ENCODE measurements at regions not wholly inside any gene's neighbourhood (a gene's known extent, or its start where the extent isn't known, plus 50 kb on each side); places are given as distances from the start of the nearest gene placed in this dataset.

GRCh38 chr7:114784177-114784576, 137.7 kb upstream of the MDFIC start:
- Histone ChIP-seq H3K4me1 (ENCODE audit: control insufficient read depth, insufficient read depth, low read length) (no peaks in the 10 kb centered on the region), H3K4me3 (no peak overlapping the region), H3K27ac (ENCODE audit: control insufficient read depth, insufficient read depth) (no peak overlapping the region), H3K79me2 (ENCODE audit: control insufficient read depth, insufficient read depth, low read length) (no peaks in the 10 kb centered on the region), H3K27me3 (replicated peaks in 1 of 2; ENCODE audit: control insufficient read depth in 2 of 2, insufficient read depth in 2 of 2, low read length in 1 of 2) (no peaks in the 10 kb centered on the region), H3K36me3 (ENCODE audit: control insufficient read depth in 2 of 2, insufficient read depth in 2 of 2, low read length in 1 of 2) (no peaks in the 10 kb centered on the region), H3K4me2 (ENCODE audit: control insufficient read depth, insufficient read depth) (no peak overlapping the region), H4K20me1 (ENCODE audit: control insufficient read depth, insufficient read depth) (no peaks in the 10 kb centered on the region), H3K9me3 (replicated peaks; ENCODE audit: control insufficient read depth, insufficient read depth, low read length) (no peaks in the 10 kb centered on the region; the same call in none of the 3 replicates), H2AFZ (ENCODE audit: control insufficient read depth, low read depth, low read length) (no peak overlapping the region), H3K9ac (ENCODE audit: control insufficient read depth, insufficient read depth, low read length) (no peak overlapping the region)
- intact Hi-C loops (cut with micrococcal nuclease; ENCODE audit: unreplicated experiment) (no loop called here), in situ Hi-C loops (cut with MboI) (no loop called here)
- no peak for DNase-seq (ENCODE audit: low read depth, low spot score)
- TF ChIP-seq USF1 (IDR thresholded peaks at IDR 0.05; ENCODE audit: borderline replicate concordance, extremely low read length, insufficient read depth, low read depth, low read length) = no peak
- no TSS peak for BruUV-seq (replicated peaks)
- no peak for ATAC-seq
- SMC1A ChIA-PET (ENCODE audit: uncharacterized antibody, unreplicated experiment) = interaction anchor here (0.8 to 1.7 kb wide), 4 partner anchors 10 to 60 kb away, joined by 3 to 5 read pairs (median 4); no protein-coding TSS in a partner anchor
- POLR2A ChIA-PET = no interaction called here
- FAIRE-seq = no peak
- RAD21 ChIA-PET (ENCODE audit: unreplicated experiment) = no interaction called here
- CTCF ChIA-PET = no interaction called here
- WGBS (ENCODE audit: insufficient coverage, insufficient replicate concordance, low lambda C conversion rate, missing lambda C conversion rate) = 25% methylated on average over 4 of the region's 4 CpGs

- no TSS peak for BruUV-seq (replicated peaks)
- ChIA-PET POLR2A (no interaction called here), RAD21 (ENCODE audit: unreplicated experiment) (no interaction called here), CTCF (interaction anchor here (0.9 to 1.2 kb wide), 3 partner anchors 8 to 38 kb away, joined by 3 read pairs; no protein-coding TSS in a partner anchor), SMC1A (ENCODE audit: uncharacterized antibody, unreplicated experiment) (interaction anchor here (0.8 to 1.7 kb wide), 4 partner anchors 10 to 61 kb away, joined by 3 to 5 read pairs (median 4); no protein-coding TSS in a partner anchor)
- H4K20me1 ChIP-seq (ENCODE audit: control insufficient read depth, insufficient read depth) = no peaks in the 10 kb centered on the region
- no peaks in the 10 kb centered on the region; the same call in none of the 3 replicates for H3K9me3 ChIP-seq (replicated peaks; ENCODE audit: control insufficient read depth, insufficient read depth, low read length)
- no peak overlapping the region for H3K4me2 ChIP-seq (ENCODE audit: control insufficient read depth, insufficient read depth)
- TF ChIP-seq ZNF274 (IDR thresholded peaks at IDR 0.05; ENCODE audit: insufficient read depth, insufficient read length) (no peak), EED (IDR thresholded peaks at IDR 0.05; ENCODE audit: low read depth) (no peak), BMI1 (IDR thresholded peaks at IDR 0.05; ENCODE audit: borderline replicate concordance) (no peak), ASH2L (IDR thresholded peaks at IDR 0.05; ENCODE audit: borderline replicate concordance, low read depth) (no peak), BHLHE40 (IDR thresholded peaks at IDR 0.05; ENCODE audit: borderline replicate concordance in 1 of 2, low read depth in 2 of 2, low read length in 1 of 2) (no peak), EGR1 (IDR thresholded peaks at IDR 0.05; ENCODE audit: borderline replicate concordance in 1 of 2, low read depth in 2 of 2, low read length in 2 of 2) (no peak), JUNB (IDR thresholded peaks at IDR 0.05) (no peak), POLR2AphosphoS5 (IDR thresholded peaks at IDR 0.05; ENCODE audit: low read length) (no peak), HDGF (IDR thresholded peaks at IDR 0.05) (no peak), ESRRA (IDR thresholded peaks at IDR 0.05; ENCODE audit: low read length) (no peak), ETV6 (conservative IDR thresholded peaks at IDR 0.05 in 1 of 2, IDR thresholded peaks at IDR 0.05 in 1 of 2; ENCODE audit: borderline replicate concordance in 1 of 2, low read depth in 1 of 2) (no peak), GABPA (IDR thresholded peaks at IDR 0.05; ENCODE audit: low read depth) (no peak), CREB1 (IDR thresholded peaks at IDR 0.05; ENCODE audit: low read depth) (no peak), REST (IDR thresholded peaks at IDR 0.05; ENCODE audit: low read depth, low read length) (no peak)
- 0% methylated on average over 1 of the region's 1 CpG for WGBS (ENCODE audit: insufficient coverage, insufficient replicate concordance, low lambda C conversion rate, missing lambda C conversion rate)
- H2AFZ ChIP-seq (ENCODE audit: control insufficient read depth, low read depth, low read length) = no peak overlapping the region
- no peak overlapping the region for H3K27ac ChIP-seq (ENCODE audit: control insufficient read depth, insufficient read depth)
- H3K9ac ChIP-seq (ENCODE audit: control insufficient read depth, insufficient read depth, low read length) = no peak overlapping the region
- H3K36me3 ChIP-seq (ENCODE audit: control insufficient read depth in 2 of 2, insufficient read depth in 2 of 2, low read length in 1 of 2) = no peaks in the 10 kb centered on the region
- intact Hi-C loops (cut with micrococcal nuclease; ENCODE audit: unreplicated experiment) (no loop called here), in situ Hi-C loops (cut with MboI) (no loop called here)
- ATAC-seq (no peak), FAIRE-seq (no peak), DNase-seq (ENCODE audit: low read depth, low spot score) (no peak)
- H3K79me2 ChIP-seq (ENCODE audit: control insufficient read depth, insufficient read depth, low read length) = no peaks in the 10 kb centered on the region
- H3K27me3 ChIP-seq (replicated peaks in 1 of 2; ENCODE audit: control insufficient read depth in 2 of 2, insufficient read depth in 2 of 2, low read length in 1 of 2) = no peaks in the 10 kb centered on the region
- H3K4me3 ChIP-seq = no peak overlapping the region
- no peaks in the 10 kb centered on the region for H3K4me1 ChIP-seq (ENCODE audit: control insufficient read depth, insufficient read depth, low read length)
Measured at GRCh38 chr7:114784746-114785145, 137.1 kb upstream of the MDFIC start.

Data from GM12878 (cell line).